ENCODE measurements at regions not wholly inside any gene's neighbourhood (a gene's known extent, or its start where the extent isn't known, plus 50 kb on each side); places are given as distances from the start of the nearest gene placed in this dataset.

DNA sequence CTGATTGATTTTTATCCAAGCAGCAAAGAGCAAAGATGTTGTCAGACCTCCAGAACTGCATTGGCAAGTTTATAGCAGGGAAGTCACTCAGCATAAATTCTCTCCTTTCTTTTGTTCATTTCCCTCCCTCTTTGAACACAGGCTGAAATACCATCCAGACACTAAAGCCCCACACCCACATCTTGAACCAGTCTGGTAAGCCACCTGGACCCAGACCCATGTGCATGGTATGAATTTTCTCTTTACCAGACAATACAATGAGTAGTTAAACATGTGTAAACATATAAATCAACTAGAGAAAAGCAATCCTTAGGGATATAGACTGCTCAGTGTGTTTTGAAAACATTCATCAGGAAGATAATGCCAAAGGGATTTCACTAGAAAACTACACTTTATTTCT lies 488.3 kb upstream of the FLRT2 start:
- Histone ChIP-seq H3K4me2 (ENCODE audit: low read length, poor library complexity, severe bottlenecking) (no peak overlapping the region), H3K4ac (ENCODE audit: low read depth in 1 of 2, low read length in 2 of 2) (no peak overlapping the region), H3K23ac (ENCODE audit: low read length in 2 of 2) (no peak overlapping the region), H2BK15ac (ENCODE audit: low read depth, poor library complexity, severe bottlenecking) (no peak overlapping the region), H3K79me1 (replicated peaks; ENCODE audit: low read length, poor library complexity, severe bottlenecking) (no peaks in the 10 kb centered on the region), H3K27ac (ENCODE audit: low read length, poor library complexity, severe bottlenecking) (no peak overlapping the region), H2AFZ (ENCODE audit: low read depth, low read length) (no peak overlapping the region), H2BK5ac (ENCODE audit: low read depth, low read length, poor library complexity, severe bottlenecking) (no peak overlapping the region), H2AK5ac (ENCODE audit: low read length, severe bottlenecking) (no peak overlapping the region), H3K9me3 (ENCODE audit: control insufficient read depth, low read length) (peaks cover 1% of the 10 kb centered on the region), H3K4me1 (ENCODE audit: control insufficient read depth, insufficient read depth, low read depth, low read length) (no peaks in the 10 kb centered on the region), H2BK12ac (ENCODE audit: low read length in 2 of 2) (no peak overlapping the region), H4K91ac (ENCODE audit: low read length) (no peak overlapping the region), H3K36me3 (ENCODE audit: control insufficient read depth in 1 of 2, insufficient read depth in 2 of 2, low read depth in 1 of 2, low read length in 2 of 2) (no peaks in the 10 kb centered on the region), H3K14ac (ENCODE audit: low read length in 2 of 2) (no peak overlapping the region), H3K4me3 (ENCODE audit: insufficient read depth in 1 of 2, low read depth in 1 of 2, low read length in 2 of 2) (no peak overlapping the region), H2BK120ac (ENCODE audit: low read depth, low read length) (no peak overlapping the region), H3K27me3 (ENCODE audit: control insufficient read depth in 1 of 2, insufficient read depth in 1 of 2, low read length in 2 of 2) (no peaks in the 10 kb centered on the region), H3K18ac (ENCODE audit: low read depth in 1 of 2, low read length in 2 of 2) (no peak overlapping the region), H3K9ac (ENCODE audit: low read length) (no peak overlapping the region), H4K8ac (ENCODE audit: low read length) (no peak overlapping the region)
- no peak for DNase-seq

DNA sequence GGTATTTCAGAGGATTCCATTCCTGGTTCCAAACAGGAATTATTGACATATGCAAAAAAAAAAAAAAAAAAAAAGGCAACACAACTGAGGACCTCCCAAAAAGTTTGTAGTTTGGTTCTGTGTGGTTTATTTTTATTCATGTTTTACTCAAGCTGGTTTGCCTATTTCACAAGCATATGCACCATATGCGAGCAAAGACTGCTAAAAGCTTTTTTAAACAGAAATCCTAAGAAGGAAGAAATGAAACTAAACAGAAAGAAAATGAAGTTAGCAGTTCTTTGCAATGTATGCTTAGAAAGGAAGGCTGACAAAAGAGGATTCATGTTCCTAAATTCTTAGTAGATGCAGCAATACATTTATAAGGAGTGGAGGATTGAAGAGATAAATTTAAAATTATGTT lies 487.6 kb upstream of the FLRT2 start:
- Histone ChIP-seq H2BK120ac (ENCODE audit: low read depth, low read length) (no peak overlapping the region), H2AFZ (ENCODE audit: low read depth, low read length) (no peak overlapping the region), H3K4me2 (ENCODE audit: low read length, poor library complexity, severe bottlenecking) (no peak overlapping the region), H2AK5ac (ENCODE audit: low read length, severe bottlenecking) (no peak overlapping the region), H3K79me1 (replicated peaks; ENCODE audit: low read length, poor library complexity, severe bottlenecking) (no peaks in the 10 kb centered on the region), H3K4ac (ENCODE audit: low read depth in 1 of 2, low read length in 2 of 2) (no peak overlapping the region), H3K14ac (ENCODE audit: low read length in 2 of 2) (no peak overlapping the region), H2BK5ac (ENCODE audit: low read depth, low read length, poor library complexity, severe bottlenecking) (no peak overlapping the region), H4K8ac (ENCODE audit: low read length) (no peak overlapping the region), H3K36me3 (ENCODE audit: control insufficient read depth in 1 of 2, insufficient read depth in 2 of 2, low read depth in 1 of 2, low read length in 2 of 2) (no peaks in the 10 kb centered on the region), H3K4me3 (ENCODE audit: insufficient read depth in 1 of 2, low read depth in 1 of 2, low read length in 2 of 2) (no peak overlapping the region), H3K27me3 (ENCODE audit: control insufficient read depth in 1 of 2, insufficient read depth in 1 of 2, low read length in 2 of 2) (no peaks in the 10 kb centered on the region), H2BK12ac (ENCODE audit: low read length in 2 of 2) (no peak overlapping the region), H4K91ac (ENCODE audit: low read length) (no peak overlapping the region), H2BK15ac (ENCODE audit: low read depth, poor library complexity, severe bottlenecking) (no peak overlapping the region), H3K27ac (ENCODE audit: low read length, poor library complexity, severe bottlenecking) (no peak overlapping the region), H3K9me3 (ENCODE audit: control insufficient read depth, low read length) (peaks cover 3% of the 10 kb centered on the region), H3K9ac (ENCODE audit: low read length) (no peak overlapping the region), H3K4me1 (ENCODE audit: control insufficient read depth, insufficient read depth, low read depth, low read length) (no peaks in the 10 kb centered on the region), H3K18ac (ENCODE audit: low read depth in 1 of 2, low read length in 2 of 2) (no peak overlapping the region), H3K23ac (ENCODE audit: low read length in 2 of 2) (no peak overlapping the region)
- 100% methylated on average over 1 of the region's 1 CpG for WGBS
- no peak for DNase-seq

DNA sequence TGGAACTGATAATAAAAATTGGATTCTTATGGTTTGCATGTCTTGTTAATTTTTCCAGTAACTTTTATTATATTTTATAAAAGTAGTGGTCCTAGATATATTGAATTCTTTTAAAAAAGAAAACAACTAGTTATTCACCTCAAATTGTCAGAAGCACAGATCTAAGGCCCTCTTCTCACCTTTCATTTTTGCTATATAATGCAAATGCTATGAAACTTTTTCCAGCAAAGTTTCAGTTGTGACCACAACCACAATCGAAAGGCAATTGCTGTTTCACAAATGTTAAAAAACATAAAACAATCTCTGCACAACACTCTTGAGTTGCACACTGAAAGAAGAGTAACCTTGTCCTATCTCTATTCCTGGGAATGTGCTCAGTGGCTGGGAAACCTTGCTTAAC lies 479.8 kb upstream of the FLRT2 start:
- H3K4me2 ChIP-seq (ENCODE audit: low read length, poor library complexity, severe bottlenecking), result no peak overlapping the region
- H2AK5ac ChIP-seq (ENCODE audit: low read length, severe bottlenecking), result no peak overlapping the region
- peaks cover 17% of the 10 kb centered on the region for H3K9me3 ChIP-seq (ENCODE audit: control insufficient read depth, low read length)
- no peak overlapping the region for H3K14ac ChIP-seq (ENCODE audit: low read length in 2 of 2)
- no peaks in the 10 kb centered on the region for H3K27me3 ChIP-seq (ENCODE audit: control insufficient read depth in 1 of 2, insufficient read depth in 1 of 2, low read length in 2 of 2)
- no peaks in the 10 kb centered on the region for H3K36me3 ChIP-seq (ENCODE audit: control insufficient read depth in 1 of 2, insufficient read depth in 2 of 2, low read depth in 1 of 2, low read length in 2 of 2)
- no peak overlapping the region for H4K91ac ChIP-seq (ENCODE audit: low read length)
- H3K4me3 ChIP-seq (ENCODE audit: insufficient read depth in 1 of 2, low read depth in 1 of 2, low read length in 2 of 2), result no peak overlapping the region
- WGBS, result 94% methylated on average over 1 of the region's 1 CpG
- no peaks in the 10 kb centered on the region for H3K79me1 ChIP-seq (replicated peaks; ENCODE audit: low read length, poor library complexity, severe bottlenecking)
- H2BK15ac ChIP-seq (ENCODE audit: low read depth, poor library complexity, severe bottlenecking), result no peak overlapping the region
- DNase-seq, result no peak
- H3K9ac ChIP-seq (ENCODE audit: low read length), result no peak overlapping the region
- no peak overlapping the region for H2AFZ ChIP-seq (ENCODE audit: low read depth, low read length)
- H2BK120ac ChIP-seq (ENCODE audit: low read depth, low read length), result no peak overlapping the region
- H2BK12ac ChIP-seq (ENCODE audit: low read length in 2 of 2), result no peak overlapping the region
- no peaks in the 10 kb centered on the region for H3K4me1 ChIP-seq (ENCODE audit: control insufficient read depth, insufficient read depth, low read depth, low read length)
- H3K23ac ChIP-seq (ENCODE audit: low read length in 2 of 2), result no peak overlapping the region
- H3K18ac ChIP-seq (ENCODE audit: low read depth in 1 of 2, low read length in 2 of 2), result no peak overlapping the region
- H3K27ac ChIP-seq (ENCODE audit: low read length, poor library complexity, severe bottlenecking), result no peak overlapping the region
- no peak overlapping the region for H3K4ac ChIP-seq (ENCODE audit: low read depth in 1 of 2, low read length in 2 of 2)
- H2BK5ac ChIP-seq (ENCODE audit: low read depth, low read length, poor library complexity, severe bottlenecking), result no peak overlapping the region
- no peak overlapping the region for H4K8ac ChIP-seq (ENCODE audit: low read length)

DNA sequence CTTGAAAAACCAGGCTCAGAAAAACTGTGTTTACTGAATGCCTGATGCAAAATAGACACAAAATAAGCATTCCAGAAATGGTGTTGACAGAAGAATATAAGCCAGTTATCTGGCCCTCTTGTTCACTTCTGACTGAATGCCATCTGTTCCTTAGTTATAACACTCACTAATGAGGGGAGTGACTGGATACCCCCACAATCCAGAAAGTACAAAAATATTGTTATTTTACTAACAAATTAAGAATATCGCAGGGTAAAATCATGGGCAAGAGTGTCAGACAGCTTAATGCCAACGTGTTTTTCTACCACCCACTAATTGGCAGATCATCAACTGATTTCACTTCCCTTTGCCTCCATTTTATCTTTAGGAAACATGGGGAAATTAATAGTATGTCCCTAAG lies 477.3 kb upstream of the FLRT2 start:
- H4K8ac ChIP-seq (ENCODE audit: low read length), result no peak overlapping the region
- no peak overlapping the region for H3K18ac ChIP-seq (ENCODE audit: low read depth in 1 of 2, low read length in 2 of 2)
- H4K91ac ChIP-seq (ENCODE audit: low read length), result no peak overlapping the region
- no peak overlapping the region for H2BK120ac ChIP-seq (ENCODE audit: low read depth, low read length)
- no peaks in the 10 kb centered on the region for H3K36me3 ChIP-seq (ENCODE audit: control insufficient read depth in 1 of 2, insufficient read depth in 2 of 2, low read depth in 1 of 2, low read length in 2 of 2)
- H3K4ac ChIP-seq (ENCODE audit: low read depth in 1 of 2, low read length in 2 of 2), result no peak overlapping the region
- no peak overlapping the region for H3K4me2 ChIP-seq (ENCODE audit: low read length, poor library complexity, severe bottlenecking)
- no peaks in the 10 kb centered on the region for H3K27me3 ChIP-seq (ENCODE audit: control insufficient read depth in 1 of 2, insufficient read depth in 1 of 2, low read length in 2 of 2)
- no peak overlapping the region for H2BK5ac ChIP-seq (ENCODE audit: low read depth, low read length, poor library complexity, severe bottlenecking)
- H2AFZ ChIP-seq (ENCODE audit: low read depth, low read length), result no peak overlapping the region
- H3K4me1 ChIP-seq (ENCODE audit: control insufficient read depth, insufficient read depth, low read depth, low read length), result no peaks in the 10 kb centered on the region
- H3K4me3 ChIP-seq (ENCODE audit: insufficient read depth in 1 of 2, low read depth in 1 of 2, low read length in 2 of 2), result no peak overlapping the region
- WGBS, result 88% methylated on average over 2 of the region's 2 CpGs
- no peaks in the 10 kb centered on the region for H3K79me1 ChIP-seq (replicated peaks; ENCODE audit: low read length, poor library complexity, severe bottlenecking)
- H2BK15ac ChIP-seq (ENCODE audit: low read depth, poor library complexity, severe bottlenecking), result no peak overlapping the region
- H3K9me3 ChIP-seq (ENCODE audit: control insufficient read depth, low read length), result peaks cover 13% of the 10 kb centered on the region
- DNase-seq, result no peak
- H3K14ac ChIP-seq (ENCODE audit: low read length in 2 of 2), result no peak overlapping the region
- no peak overlapping the region for H3K9ac ChIP-seq (ENCODE audit: low read length)
- no peak overlapping the region for H3K27ac ChIP-seq (ENCODE audit: low read length, poor library complexity, severe bottlenecking)
- H2AK5ac ChIP-seq (ENCODE audit: low read length, severe bottlenecking), result no peak overlapping the region
- no peak overlapping the region for H3K23ac ChIP-seq (ENCODE audit: low read length in 2 of 2)
- H2BK12ac ChIP-seq (ENCODE audit: low read length in 2 of 2), result no peak overlapping the region
